ENCODE measurements at regions not wholly inside any gene's neighbourhood (a gene's known extent, or its start where the extent isn't known, plus 50 kb on each side); places are given as distances from the start of the nearest gene placed in this dataset.

DNA sequence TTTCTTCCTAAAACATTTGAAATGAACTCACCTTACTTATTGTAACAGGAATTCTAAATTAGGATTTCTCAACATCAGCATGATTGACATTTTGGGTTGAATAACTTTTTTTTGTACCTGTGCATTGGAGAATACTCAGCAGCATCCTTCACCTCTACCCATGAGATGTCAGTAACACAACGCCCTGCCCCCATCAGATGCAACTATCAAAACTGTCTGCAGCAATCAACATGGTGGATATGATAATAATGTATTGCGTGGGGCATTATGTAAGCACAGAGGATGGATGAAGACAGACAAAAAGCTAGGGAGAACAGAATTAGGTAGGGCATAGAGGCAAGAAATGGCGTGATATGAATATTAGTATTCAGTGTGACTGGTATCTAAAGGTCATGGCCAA lies 94.1 kb downstream of the PLK2 start:
- no peaks in the 10 kb centered on the region for H3K27me3 ChIP-seq (ENCODE audit: control insufficient read depth, insufficient read depth, low read length)
- no peak overlapping the region for H3K4me3 ChIP-seq (ENCODE audit: low read depth in 2 of 2, low read length in 2 of 2)
- intact Hi-C loops (cut with micrococcal nuclease; ENCODE audit: unreplicated experiment) = no loop called here
- H3K27ac ChIP-seq (ENCODE audit: low read length) = no peak overlapping the region
- BruUV-seq (replicated peaks) = no TSS peak
- ATAC-seq = no peak
- CTCF ChIA-PET = no interaction called here
- H3K4me1 ChIP-seq (ENCODE audit: control insufficient read depth, insufficient read depth, low read length) = no peaks in the 10 kb centered on the region
- POLR2A ChIA-PET = interaction anchor here (0.5 kb wide), 1 partner anchor 25 kb away, joined by 3 read pairs; no protein-coding TSS in a partner anchor
- no peaks in the 10 kb centered on the region for H3K36me3 ChIP-seq (ENCODE audit: control insufficient read depth, insufficient read depth, low read length)
- no peaks in the 10 kb centered on the region for H3K9me3 ChIP-seq (ENCODE audit: control insufficient read depth, insufficient read depth, low read depth, low read length)
- TF ChIP-seq, protein P1, sequence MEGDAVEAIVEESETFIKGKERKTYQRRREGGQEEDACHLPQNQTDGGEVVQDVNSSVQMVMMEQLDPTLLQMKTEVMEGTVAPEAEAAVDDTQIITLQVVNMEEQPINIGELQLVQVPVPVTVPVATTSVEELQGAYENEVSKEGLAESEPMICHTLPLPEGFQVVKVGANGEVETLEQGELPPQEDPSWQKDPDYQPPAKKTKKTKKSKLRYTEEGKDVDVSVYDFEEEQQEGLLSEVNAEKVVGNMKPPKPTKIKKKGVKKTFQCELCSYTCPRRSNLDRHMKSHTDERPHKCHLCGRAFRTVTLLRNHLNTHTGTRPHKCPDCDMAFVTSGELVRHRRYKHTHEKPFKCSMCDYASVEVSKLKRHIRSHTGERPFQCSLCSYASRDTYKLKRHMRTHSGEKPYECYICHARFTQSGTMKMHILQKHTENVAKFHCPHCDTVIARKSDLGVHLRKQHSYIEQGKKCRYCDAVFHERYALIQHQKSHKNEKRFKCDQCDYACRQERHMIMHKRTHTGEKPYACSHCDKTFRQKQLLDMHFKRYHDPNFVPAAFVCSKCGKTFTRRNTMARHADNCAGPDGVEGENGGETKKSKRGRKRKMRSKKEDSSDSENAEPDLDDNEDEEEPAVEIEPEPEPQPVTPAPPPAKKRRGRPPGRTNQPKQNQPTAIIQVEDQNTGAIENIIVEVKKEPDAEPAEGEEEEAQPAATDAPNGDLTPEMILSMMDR (IDR thresholded peaks at IDR 0.05) = no peak
- no peak for TF ChIP-seq SIN3A (IDR thresholded peaks at IDR 0.05; ENCODE audit: borderline replicate concordance, insufficient read depth, low read depth, low read length)
- TF ChIP-seq, protein P2, sequence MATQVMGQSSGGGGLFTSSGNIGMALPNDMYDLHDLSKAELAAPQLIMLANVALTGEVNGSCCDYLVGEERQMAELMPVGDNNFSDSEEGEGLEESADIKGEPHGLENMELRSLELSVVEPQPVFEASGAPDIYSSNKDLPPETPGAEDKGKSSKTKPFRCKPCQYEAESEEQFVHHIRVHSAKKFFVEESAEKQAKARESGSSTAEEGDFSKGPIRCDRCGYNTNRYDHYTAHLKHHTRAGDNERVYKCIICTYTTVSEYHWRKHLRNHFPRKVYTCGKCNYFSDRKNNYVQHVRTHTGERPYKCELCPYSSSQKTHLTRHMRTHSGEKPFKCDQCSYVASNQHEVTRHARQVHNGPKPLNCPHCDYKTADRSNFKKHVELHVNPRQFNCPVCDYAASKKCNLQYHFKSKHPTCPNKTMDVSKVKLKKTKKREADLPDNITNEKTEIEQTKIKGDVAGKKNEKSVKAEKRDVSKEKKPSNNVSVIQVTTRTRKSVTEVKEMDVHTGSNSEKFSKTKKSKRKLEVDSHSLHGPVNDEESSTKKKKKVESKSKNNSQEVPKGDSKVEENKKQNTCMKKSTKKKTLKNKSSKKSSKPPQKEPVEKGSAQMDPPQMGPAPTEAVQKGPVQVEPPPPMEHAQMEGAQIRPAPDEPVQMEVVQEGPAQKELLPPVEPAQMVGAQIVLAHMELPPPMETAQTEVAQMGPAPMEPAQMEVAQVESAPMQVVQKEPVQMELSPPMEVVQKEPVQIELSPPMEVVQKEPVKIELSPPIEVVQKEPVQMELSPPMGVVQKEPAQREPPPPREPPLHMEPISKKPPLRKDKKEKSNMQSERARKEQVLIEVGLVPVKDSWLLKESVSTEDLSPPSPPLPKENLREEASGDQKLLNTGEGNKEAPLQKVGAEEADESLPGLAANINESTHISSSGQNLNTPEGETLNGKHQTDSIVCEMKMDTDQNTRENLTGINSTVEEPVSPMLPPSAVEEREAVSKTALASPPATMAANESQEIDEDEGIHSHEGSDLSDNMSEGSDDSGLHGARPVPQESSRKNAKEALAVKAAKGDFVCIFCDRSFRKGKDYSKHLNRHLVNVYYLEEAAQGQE (IDR thresholded peaks at IDR 0.05; ENCODE audit: insufficient read depth in 1 of 2, low read depth in 2 of 2, low read length in 1 of 2) = no peak
- no peak for TF ChIP-seq POLR2AphosphoS5 (IDR thresholded peaks at IDR 0.05; ENCODE audit: low read depth, low read length)
- no peak for TF ChIP-seq TCF7L2 (IDR thresholded peaks at IDR 0.05; ENCODE audit: low read depth, low read length)
- DNase-seq (ENCODE audit: low read depth, low spot score) = no peak
- in situ Hi-C loops (cut with HindIII; ENCODE audit: low pct_unique_long_range_greater_than_20kb, low sequenced_read_pairs) = no loop called here

- Histone ChIP-seq H3K27me3 (ENCODE audit: control insufficient read depth, insufficient read depth, low read length) (no peaks in the 10 kb centered on the region), H3K4me3 (ENCODE audit: low read depth in 2 of 2, low read length in 2 of 2) (no peak overlapping the region), H3K9me3 (ENCODE audit: control insufficient read depth, insufficient read depth, low read depth, low read length) (no peaks in the 10 kb centered on the region), H3K27ac (ENCODE audit: low read length) (no peak overlapping the region), H3K4me1 (ENCODE audit: control insufficient read depth, insufficient read depth, low read length) (no peaks in the 10 kb centered on the region), H3K36me3 (ENCODE audit: control insufficient read depth, insufficient read depth, low read length) (no peaks in the 10 kb centered on the region)
- intact Hi-C loops (cut with micrococcal nuclease; ENCODE audit: unreplicated experiment) = no loop called here
- ChIA-PET POLR2A (no interaction called here), CTCF (no interaction called here)
- no peak for ATAC-seq
- DNase-seq (ENCODE audit: low read depth, low spot score) = no peak
- TF ChIP-seq, protein P2 (IDR thresholded peaks at IDR 0.05; ENCODE audit: insufficient read depth in 1 of 2, low read depth in 2 of 2, low read length in 1 of 2) = no peak
- TF ChIP-seq POLR2AphosphoS5 (IDR thresholded peaks at IDR 0.05; ENCODE audit: low read depth, low read length) (no peak), TCF7L2 (IDR thresholded peaks at IDR 0.05; ENCODE audit: low read depth, low read length) (no peak), SIN3A (IDR thresholded peaks at IDR 0.05; ENCODE audit: borderline replicate concordance, insufficient read depth, low read depth, low read length) (no peak)
- in situ Hi-C loops (cut with HindIII; ENCODE audit: low pct_unique_long_range_greater_than_20kb, low sequenced_read_pairs) = no loop called here
- no TSS peak for BruUV-seq (replicated peaks)
Observed at GRCh38 chr5:58363461-58364249, 96.2 kb downstream of the PLK2 start.

All from Panc1 (cell line).